ENCODE measurements at regions not wholly inside any gene's neighbourhood (a gene's known extent, or its start where the extent isn't known, plus 50 kb on each side); places are given as distances from the start of the nearest gene placed in this dataset.

GRCh38 chr2:150787353-150788093 is 300.1 kb upstream of the RND3 start:
- ATAC-seq = no peak
- RAD21 ChIA-PET (ENCODE audit: low non-redundant PET in 1 of 2, low total read pairs in 2 of 2, uncharacterized antibody in 2 of 2, unreplicated experiment in 2 of 2) = no interaction called here

More at GRCh38 chr2:150787353-150788093, 300.1 kb upstream of the RND3 start:
- TF ChIP-seq ZNF274 (IDR thresholded peaks at IDR 0.05; ENCODE audit: low read depth, low read length) = no peak
- no peak for TF ChIP-seq CEBPB (IDR thresholded peaks at IDR 0.05; ENCODE audit: low read depth)
- no peak for TF ChIP-seq MAX (IDR thresholded peaks at IDR 0.05)
- no peak for TF ChIP-seq TCF7L2 (IDR thresholded peaks at IDR 0.05; ENCODE audit: borderline replicate concordance, extremely low read depth, insufficient read depth, insufficient read length)
- TF ChIP-seq SIN3A (IDR thresholded peaks at IDR 0.05; ENCODE audit: low read depth) = no peak
- no peak for TF ChIP-seq RAD21 (IDR thresholded peaks at IDR 0.05; ENCODE audit: low read depth)
- no peak for TF ChIP-seq CBX3 (IDR thresholded peaks at IDR 0.05; ENCODE audit: low read depth)
- no peak for TF ChIP-seq JUND (IDR thresholded peaks at IDR 0.05)
- no peak for TF ChIP-seq ATF3 (IDR thresholded peaks at IDR 0.05)
- TF ChIP-seq POLR2A (IDR thresholded peaks at IDR 0.05; ENCODE audit: borderline replicate concordance, extremely low read depth, insufficient read depth, insufficient read length) = no peak
- no peak for TF ChIP-seq POLR2AphosphoS5 (IDR thresholded peaks at IDR 0.05; ENCODE audit: low read depth, low read length)
- TF ChIP-seq EZH2 (IDR thresholded peaks at IDR 0.05) = no peak
- TF ChIP-seq, protein P1, sequence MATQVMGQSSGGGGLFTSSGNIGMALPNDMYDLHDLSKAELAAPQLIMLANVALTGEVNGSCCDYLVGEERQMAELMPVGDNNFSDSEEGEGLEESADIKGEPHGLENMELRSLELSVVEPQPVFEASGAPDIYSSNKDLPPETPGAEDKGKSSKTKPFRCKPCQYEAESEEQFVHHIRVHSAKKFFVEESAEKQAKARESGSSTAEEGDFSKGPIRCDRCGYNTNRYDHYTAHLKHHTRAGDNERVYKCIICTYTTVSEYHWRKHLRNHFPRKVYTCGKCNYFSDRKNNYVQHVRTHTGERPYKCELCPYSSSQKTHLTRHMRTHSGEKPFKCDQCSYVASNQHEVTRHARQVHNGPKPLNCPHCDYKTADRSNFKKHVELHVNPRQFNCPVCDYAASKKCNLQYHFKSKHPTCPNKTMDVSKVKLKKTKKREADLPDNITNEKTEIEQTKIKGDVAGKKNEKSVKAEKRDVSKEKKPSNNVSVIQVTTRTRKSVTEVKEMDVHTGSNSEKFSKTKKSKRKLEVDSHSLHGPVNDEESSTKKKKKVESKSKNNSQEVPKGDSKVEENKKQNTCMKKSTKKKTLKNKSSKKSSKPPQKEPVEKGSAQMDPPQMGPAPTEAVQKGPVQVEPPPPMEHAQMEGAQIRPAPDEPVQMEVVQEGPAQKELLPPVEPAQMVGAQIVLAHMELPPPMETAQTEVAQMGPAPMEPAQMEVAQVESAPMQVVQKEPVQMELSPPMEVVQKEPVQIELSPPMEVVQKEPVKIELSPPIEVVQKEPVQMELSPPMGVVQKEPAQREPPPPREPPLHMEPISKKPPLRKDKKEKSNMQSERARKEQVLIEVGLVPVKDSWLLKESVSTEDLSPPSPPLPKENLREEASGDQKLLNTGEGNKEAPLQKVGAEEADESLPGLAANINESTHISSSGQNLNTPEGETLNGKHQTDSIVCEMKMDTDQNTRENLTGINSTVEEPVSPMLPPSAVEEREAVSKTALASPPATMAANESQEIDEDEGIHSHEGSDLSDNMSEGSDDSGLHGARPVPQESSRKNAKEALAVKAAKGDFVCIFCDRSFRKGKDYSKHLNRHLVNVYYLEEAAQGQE (IDR thresholded peaks at IDR 0.05; ENCODE audit: low read depth) = no peak
- TF ChIP-seq, protein P2, sequence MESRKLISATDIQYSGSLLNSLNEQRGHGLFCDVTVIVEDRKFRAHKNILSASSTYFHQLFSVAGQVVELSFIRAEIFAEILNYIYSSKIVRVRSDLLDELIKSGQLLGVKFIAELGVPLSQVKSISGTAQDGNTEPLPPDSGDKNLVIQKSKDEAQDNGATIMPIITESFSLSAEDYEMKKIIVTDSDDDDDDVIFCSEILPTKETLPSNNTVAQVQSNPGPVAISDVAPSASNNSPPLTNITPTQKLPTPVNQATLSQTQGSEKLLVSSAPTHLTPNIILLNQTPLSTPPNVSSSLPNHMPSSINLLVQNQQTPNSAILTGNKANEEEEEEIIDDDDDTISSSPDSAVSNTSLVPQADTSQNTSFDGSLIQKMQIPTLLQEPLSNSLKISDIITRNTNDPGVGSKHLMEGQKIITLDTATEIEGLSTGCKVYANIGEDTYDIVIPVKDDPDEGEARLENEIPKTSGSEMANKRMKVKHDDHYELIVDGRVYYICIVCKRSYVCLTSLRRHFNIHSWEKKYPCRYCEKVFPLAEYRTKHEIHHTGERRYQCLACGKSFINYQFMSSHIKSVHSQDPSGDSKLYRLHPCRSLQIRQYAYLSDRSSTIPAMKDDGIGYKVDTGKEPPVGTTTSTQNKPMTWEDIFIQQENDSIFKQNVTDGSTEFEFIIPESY (IDR thresholded peaks at IDR 0.05; ENCODE audit: extremely low read depth, insufficient replicate concordance, low read length) = no peak
- TF ChIP-seq YY1 (IDR thresholded peaks at IDR 0.05; ENCODE audit: extremely low read depth, insufficient replicate concordance, low read depth, low read length) = no peak
- no peak for TF ChIP-seq FOSL1 (IDR thresholded peaks at IDR 0.05; ENCODE audit: low read depth)
- Histone ChIP-seq H3K36me3 (ENCODE audit: control insufficient read depth in 1 of 2, insufficient read depth in 2 of 2, low read length in 2 of 2) (no peaks in the 10 kb centered on the region), H3K27me3 (ENCODE audit: insufficient read depth, low read length) (no peaks in the 10 kb centered on the region), H3K4me2 (ENCODE audit: low read length) (no peak overlapping the region), H3K27ac (ENCODE audit: low read depth, low read length) (no peak overlapping the region), H3K9me2 (ENCODE audit: insufficient read depth) (no peaks in the 10 kb centered on the region), H3K9ac (ENCODE audit: low read length) (no peak overlapping the region), H2AFZ (ENCODE audit: low read depth, low read length, poor library complexity, severe bottlenecking) (no peak overlapping the region), H3K79me2 (ENCODE audit: insufficient read depth, low read length) (no peaks in the 10 kb centered on the region), H3K4me1 (ENCODE audit: control insufficient read depth in 1 of 2, insufficient read depth in 2 of 2, low read length in 2 of 2) (no peaks in the 10 kb centered on the region), H3K4me3 (replicated peaks in 1 of 2; ENCODE audit: low read depth in 1 of 2, low read length in 2 of 2) (no peak overlapping the region), H3K9me3 (ENCODE audit: control insufficient read depth in 1 of 2, insufficient read depth in 1 of 2, low read depth in 1 of 2, low read length in 2 of 2) (no peaks in the 10 kb centered on the region), H4K20me1 (ENCODE audit: insufficient read depth) (no peaks in the 10 kb centered on the region)
- intact Hi-C loops (cut with micrococcal nuclease) = no loop called here
- ChIA-PET POLR2A (no interaction called here), CTCF (no interaction called here)
- no peak for DNase-seq (ENCODE audit: low read depth, low spot score)
- BruUV-seq (replicated peaks) = no TSS peak
